ENCODE measurements at regions not wholly inside any gene's neighbourhood (a gene's known extent, or its start where the extent isn't known, plus 50 kb on each side); places are given as distances from the start of the nearest gene placed in this dataset.

DNA sequence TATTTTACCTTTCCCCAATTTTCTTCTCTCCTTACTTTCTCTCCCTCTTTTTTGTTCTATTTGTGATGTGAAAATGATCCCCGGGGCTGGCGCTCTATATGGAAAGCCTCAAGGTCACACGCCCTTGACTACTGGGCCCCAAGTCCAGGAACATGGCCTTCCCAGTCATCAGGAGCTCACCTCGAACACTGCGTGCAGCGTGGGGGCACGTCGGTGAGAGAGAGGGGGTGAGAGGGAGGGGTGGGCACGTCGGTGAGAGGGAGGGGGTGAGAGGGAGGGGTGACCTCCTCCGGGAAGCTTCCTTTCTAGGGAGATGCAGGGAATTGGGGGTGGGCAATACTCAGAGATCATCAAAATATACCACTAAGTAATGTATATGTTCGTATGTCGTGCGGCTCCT is 94.6 kb upstream of the TMPRSS2 start:
- H3K79me2 ChIP-seq (ENCODE audit: insufficient read depth, low read length), result no peaks in the 10 kb centered on the region
- TF ChIP-seq, protein P1, sequence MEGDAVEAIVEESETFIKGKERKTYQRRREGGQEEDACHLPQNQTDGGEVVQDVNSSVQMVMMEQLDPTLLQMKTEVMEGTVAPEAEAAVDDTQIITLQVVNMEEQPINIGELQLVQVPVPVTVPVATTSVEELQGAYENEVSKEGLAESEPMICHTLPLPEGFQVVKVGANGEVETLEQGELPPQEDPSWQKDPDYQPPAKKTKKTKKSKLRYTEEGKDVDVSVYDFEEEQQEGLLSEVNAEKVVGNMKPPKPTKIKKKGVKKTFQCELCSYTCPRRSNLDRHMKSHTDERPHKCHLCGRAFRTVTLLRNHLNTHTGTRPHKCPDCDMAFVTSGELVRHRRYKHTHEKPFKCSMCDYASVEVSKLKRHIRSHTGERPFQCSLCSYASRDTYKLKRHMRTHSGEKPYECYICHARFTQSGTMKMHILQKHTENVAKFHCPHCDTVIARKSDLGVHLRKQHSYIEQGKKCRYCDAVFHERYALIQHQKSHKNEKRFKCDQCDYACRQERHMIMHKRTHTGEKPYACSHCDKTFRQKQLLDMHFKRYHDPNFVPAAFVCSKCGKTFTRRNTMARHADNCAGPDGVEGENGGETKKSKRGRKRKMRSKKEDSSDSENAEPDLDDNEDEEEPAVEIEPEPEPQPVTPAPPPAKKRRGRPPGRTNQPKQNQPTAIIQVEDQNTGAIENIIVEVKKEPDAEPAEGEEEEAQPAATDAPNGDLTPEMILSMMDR (IDR thresholded peaks at IDR 0.05; ENCODE audit: extremely low read depth, low read depth, low read length), result no peak
- no peaks in the 10 kb centered on the region for H4K20me1 ChIP-seq (ENCODE audit: insufficient read depth, low read length)
- DNase-seq (ENCODE audit: insufficient read length, low spot score, missing footprints), result no peak
- no peak overlapping the region for H2AFZ ChIP-seq (ENCODE audit: low read length)
- H3K4me1 ChIP-seq (ENCODE audit: insufficient read depth, low read length), result peaks cover 4% of the 10 kb centered on the region
- no peaks in the 10 kb centered on the region for H3K36me3 ChIP-seq (ENCODE audit: insufficient read depth, low read length)
- no peak overlapping the region for H3K4me3 ChIP-seq (ENCODE audit: insufficient read depth, low read length)
- no peak overlapping the region for H3K27ac ChIP-seq (ENCODE audit: low read depth, low read length)
- no peaks in the 10 kb centered on the region for H3K27me3 ChIP-seq (ENCODE audit: insufficient read depth, low read length)
- H3K9me3 ChIP-seq (ENCODE audit: low read depth, low read length), result no peaks in the 10 kb centered on the region
- H3K4me2 ChIP-seq (ENCODE audit: insufficient read depth, low read length), result no peak overlapping the region

DNA sequence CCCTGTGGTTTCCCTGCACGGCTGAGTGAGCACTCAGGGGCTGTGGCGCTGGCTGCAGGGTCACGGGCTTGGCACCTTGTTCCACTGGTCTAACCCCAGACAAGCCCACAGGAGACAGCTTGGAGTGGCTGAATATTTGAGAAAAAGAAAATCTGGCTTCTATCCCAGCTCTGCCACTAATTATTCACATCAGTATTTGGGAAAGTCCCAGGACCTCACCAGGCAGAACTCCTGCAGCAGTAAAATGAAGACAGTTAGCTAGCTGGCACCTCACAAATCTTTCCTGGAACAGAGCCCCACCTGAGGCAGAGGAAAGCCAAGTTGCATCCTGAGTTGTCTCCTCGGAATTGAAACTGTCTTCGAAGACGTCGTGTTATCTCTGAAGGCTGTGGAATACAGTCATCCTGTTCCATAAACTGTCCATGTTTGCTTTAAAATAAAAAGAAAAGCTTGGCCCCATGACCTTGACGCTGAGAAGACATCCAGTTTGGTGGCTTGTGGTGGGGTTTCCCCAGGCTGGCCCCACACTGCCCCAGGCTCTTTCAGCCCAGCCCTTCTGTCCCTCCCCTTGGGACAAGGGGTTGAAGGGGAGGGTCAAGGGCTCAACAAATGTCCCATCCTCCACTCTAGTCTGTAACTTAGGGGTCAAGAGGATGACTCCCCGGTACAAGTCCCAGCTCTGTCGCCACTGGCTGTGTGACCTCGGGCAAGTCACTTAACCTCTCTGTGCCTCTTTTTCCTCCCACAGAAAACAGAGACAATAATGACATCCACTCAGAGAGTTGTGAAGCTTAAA is 93.8 kb upstream of the TMPRSS2 start:
- Histone ChIP-seq H3K79me2 (ENCODE audit: insufficient read depth, low read length) (no peaks in the 10 kb centered on the region), H4K20me1 (ENCODE audit: insufficient read depth, low read length) (no peaks in the 10 kb centered on the region), H3K4me2 (ENCODE audit: insufficient read depth, low read length) (peak overlapping the region; percentile 35), H3K4me3 (ENCODE audit: insufficient read depth, low read length) (no peak overlapping the region), H3K27ac (ENCODE audit: low read depth, low read length) (no peak overlapping the region), H3K4me1 (ENCODE audit: insufficient read depth, low read length) (peaks cover 4% of the 10 kb centered on the region), H3K36me3 (ENCODE audit: insufficient read depth, low read length) (no peaks in the 10 kb centered on the region), H3K27me3 (ENCODE audit: insufficient read depth, low read length) (no peaks in the 10 kb centered on the region), H2AFZ (ENCODE audit: low read length) (no peak overlapping the region), H3K9me3 (ENCODE audit: low read depth, low read length) (no peaks in the 10 kb centered on the region)
- DNase-seq (ENCODE audit: insufficient read length, low spot score, missing footprints), result no peak
- TF ChIP-seq, protein P1 (IDR thresholded peaks at IDR 0.05; ENCODE audit: extremely low read depth, low read depth, low read length), result no peak

DNA sequence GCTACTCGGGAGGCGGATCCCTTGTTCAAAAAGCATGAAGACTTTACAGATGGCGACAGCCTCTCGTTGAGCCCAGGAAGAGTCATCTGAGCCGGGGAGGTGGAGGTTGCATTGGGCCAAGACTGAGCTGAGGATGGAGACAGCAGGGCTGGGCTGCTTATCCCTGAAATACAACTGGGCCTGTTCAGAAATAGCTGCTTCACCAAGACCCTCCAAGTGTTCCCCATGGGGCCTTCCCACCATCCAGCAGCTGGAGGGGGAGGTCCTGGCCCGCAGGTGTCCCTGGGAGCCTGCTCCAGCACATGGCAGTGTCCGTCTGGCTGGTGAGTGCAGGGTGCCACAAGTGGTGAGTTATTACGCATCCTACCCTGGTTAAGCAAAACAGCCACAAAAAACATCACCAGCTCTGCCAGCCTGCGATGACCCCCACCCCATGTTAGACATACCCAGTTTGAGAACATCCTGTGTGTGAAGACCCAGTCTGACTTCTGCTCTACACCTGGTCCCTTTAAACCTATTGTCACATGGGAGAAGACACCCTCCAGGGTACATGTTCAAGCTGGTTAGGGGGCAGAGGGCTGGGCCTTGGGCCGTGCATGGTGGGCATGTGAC is 93.1 kb upstream of the TMPRSS2 start:
- no peak overlapping the region for H3K27ac ChIP-seq (ENCODE audit: low read depth, low read length)
- H3K4me3 ChIP-seq (ENCODE audit: insufficient read depth, low read length), result no peak overlapping the region
- H2AFZ ChIP-seq (ENCODE audit: low read length), result no peak overlapping the region
- H3K9me3 ChIP-seq (ENCODE audit: low read depth, low read length), result no peaks in the 10 kb centered on the region
- no peak for DNase-seq (ENCODE audit: insufficient read length, low spot score, missing footprints)
- H3K4me1 ChIP-seq (ENCODE audit: insufficient read depth, low read length), result peaks cover 4% of the 10 kb centered on the region
- H3K36me3 ChIP-seq (ENCODE audit: insufficient read depth, low read length), result no peaks in the 10 kb centered on the region
- no peak overlapping the region for H3K4me2 ChIP-seq (ENCODE audit: insufficient read depth, low read length)
- TF ChIP-seq, protein P1 (IDR thresholded peaks at IDR 0.05; ENCODE audit: extremely low read depth, low read depth, low read length), result no peak
- no peaks in the 10 kb centered on the region for H3K27me3 ChIP-seq (ENCODE audit: insufficient read depth, low read length)
- H3K79me2 ChIP-seq (ENCODE audit: insufficient read depth, low read length), result no peaks in the 10 kb centered on the region
- no peaks in the 10 kb centered on the region for H4K20me1 ChIP-seq (ENCODE audit: insufficient read depth, low read length)

DNA sequence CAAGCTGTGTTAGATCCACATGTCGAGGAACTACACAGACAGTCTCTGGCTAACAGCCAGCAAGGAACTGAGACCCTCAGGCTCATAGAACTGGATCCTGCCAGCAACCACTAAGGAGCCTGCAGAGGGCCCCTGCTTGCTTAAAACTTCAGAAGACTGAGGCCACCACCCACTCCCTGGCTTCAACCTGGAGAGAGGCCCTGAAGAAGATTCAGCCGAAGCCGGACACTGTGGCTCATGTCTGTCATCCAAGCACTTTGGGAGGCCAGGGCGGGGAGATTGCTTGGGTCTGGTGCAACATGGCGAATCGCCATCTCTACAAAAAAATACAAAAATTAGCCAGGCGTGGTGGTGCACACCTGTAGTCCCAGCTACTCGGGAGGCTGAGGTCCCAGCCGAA is 92.6 kb upstream of the TMPRSS2 start:
- H3K79me2 ChIP-seq (ENCODE audit: insufficient read depth, low read length), result no peaks in the 10 kb centered on the region
- H4K20me1 ChIP-seq (ENCODE audit: insufficient read depth, low read length), result no peaks in the 10 kb centered on the region
- no peaks in the 10 kb centered on the region for H3K27me3 ChIP-seq (ENCODE audit: insufficient read depth, low read length)
- no peak overlapping the region for H3K4me2 ChIP-seq (ENCODE audit: insufficient read depth, low read length)
- H3K4me1 ChIP-seq (ENCODE audit: insufficient read depth, low read length), result peaks cover 4% of the 10 kb centered on the region
- H3K9me3 ChIP-seq (ENCODE audit: low read depth, low read length), result no peaks in the 10 kb centered on the region
- no peak overlapping the region for H3K4me3 ChIP-seq (ENCODE audit: insufficient read depth, low read length)
- no peak overlapping the region for H2AFZ ChIP-seq (ENCODE audit: low read length)
- TF ChIP-seq, protein P1 (IDR thresholded peaks at IDR 0.05; ENCODE audit: extremely low read depth, low read depth, low read length), result no peak
- H3K27ac ChIP-seq (ENCODE audit: low read depth, low read length), result no peak overlapping the region
- H3K36me3 ChIP-seq (ENCODE audit: insufficient read depth, low read length), result no peaks in the 10 kb centered on the region
- DNase-seq (ENCODE audit: insufficient read length, low spot score, missing footprints), result no peak
